Activated T-cell treated with anti-CD3 and anti-CD28 coated beads for 48 hours (primary cell): ENCODE measurements at regions not wholly inside any gene's neighbourhood (a gene's known extent, or its start where the extent isn't known, plus 50 kb on each side); places are given as distances from the start of the nearest gene placed in this dataset.

Source experiments
- DNase-seq: peaks from one replicate; pipeline ENCODE4 v3.0.0-alpha.2; 2020; ENCODE audit warnings: low read depth

DNA sequence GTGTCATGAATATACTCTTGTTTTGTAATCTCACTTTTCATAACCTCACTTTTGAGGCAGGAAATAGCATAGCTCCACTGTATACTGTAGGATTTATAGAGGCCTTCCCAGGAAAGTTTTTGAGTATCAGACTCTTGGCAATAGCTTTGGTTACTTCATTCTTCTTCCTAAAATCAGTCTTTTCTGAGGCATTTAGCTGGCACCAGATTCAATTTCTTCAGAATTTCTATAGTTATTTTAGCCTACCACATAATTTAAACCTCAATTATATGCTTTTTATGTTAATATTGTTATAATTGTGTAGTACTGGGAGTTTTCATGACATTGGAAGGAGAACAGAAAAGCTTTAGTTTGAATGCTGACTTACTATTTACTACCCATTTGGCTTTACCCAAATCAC is 322.3 kb upstream of the FAR2 start:
- DNase-seq = no peak

DNA sequence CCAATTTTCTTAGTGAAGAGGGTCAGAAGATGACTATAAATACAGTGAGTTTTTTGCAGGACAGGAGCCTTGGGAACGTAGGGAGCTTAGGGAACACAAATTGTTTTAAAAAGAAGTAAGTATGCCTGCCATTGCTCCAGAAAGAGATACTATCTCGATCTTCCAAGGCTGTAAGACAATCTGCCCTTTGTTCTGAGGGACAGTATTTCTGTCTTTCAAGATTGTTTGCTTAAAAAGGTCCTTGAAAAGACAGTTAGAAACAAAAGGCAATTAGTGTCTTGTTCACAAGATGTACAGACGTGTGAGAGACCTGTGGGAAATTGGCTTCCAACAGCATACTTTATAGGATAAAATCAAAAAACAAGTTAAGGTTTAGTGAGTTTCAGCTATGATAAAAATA is 321.2 kb upstream of the FAR2 start:
- DNase-seq = no peak

DNA sequence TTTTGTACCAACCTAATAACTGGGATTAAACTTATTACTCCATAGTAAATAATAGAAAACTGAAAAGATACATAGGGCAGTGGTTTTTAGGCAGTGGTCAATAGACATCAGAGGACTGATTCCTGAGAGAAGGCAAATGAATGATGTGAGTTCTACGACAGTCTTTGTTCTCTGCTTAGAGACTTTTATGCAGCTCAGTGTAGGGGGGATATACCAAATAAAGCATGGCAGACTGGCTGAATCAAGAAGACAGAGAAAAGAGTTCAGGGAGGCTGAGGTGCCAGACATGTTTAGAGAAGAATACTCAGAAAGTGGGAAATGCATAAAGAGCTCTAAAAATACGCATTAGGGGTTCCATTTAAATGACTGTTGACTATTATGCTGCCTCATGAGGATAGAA is 320.8 kb upstream of the FAR2 start:
- no peak for DNase-seq

DNA sequence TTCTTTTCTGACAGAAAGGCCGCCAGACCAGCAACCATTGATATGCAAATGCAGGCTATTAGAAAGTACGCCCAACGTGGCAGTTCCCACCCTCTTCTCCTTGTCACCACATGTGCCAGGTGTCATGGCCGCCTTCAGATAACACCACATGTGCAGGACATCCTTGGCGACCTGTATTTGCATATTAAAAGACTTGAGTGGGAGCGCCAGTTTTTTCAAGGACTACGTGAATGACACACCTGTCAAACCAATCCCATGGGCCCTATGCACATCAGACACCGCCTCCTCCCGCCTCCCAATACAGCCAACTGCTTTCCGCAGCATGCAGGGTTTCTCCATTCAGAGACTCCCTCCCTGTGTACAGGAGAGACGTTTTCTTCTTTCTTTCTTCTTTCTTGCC is 318.6 kb upstream of the FAR2 start:
- no peak for DNase-seq

DNA sequence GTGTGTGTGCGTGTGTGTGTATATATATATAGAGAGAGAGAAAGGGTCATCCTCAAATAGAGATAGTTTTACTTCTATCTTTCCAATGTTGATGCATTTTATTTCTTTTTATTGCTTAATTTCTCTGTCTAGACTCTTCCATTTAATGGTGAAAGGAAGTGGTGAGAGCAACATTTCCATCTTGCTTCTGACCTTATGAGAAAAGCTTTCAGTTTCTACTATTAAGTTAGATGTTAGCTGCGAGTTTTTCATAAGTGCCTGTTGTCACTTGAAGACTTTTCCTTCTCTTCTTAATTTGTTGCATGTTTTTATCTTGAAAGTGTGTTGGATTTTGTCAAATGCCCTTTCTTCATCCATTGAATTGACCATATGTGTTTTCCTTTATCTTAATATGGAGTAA is 304.4 kb upstream of the FAR2 start:
- no peak for DNase-seq

DNA sequence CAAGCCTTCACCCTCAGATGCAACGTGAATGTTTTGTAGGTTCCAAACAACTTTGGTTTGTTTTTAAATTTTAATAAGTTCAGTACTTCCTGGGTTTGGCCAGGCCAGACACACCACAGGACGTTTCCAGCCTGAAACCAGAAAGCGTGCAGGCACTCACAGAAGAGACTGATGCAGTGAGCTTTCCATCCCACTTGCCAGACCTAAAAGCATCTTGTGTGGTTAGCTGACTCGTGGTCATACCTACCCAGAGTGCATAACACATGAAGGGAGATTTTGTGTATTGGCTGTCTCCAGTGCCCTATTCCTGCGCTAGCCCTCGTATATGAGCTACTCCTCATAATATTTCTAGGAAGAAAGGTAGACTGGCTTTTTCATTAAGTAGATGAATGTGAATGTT is 297.3 kb upstream of the FAR2 start:
- DNase-seq = no peak

DNA sequence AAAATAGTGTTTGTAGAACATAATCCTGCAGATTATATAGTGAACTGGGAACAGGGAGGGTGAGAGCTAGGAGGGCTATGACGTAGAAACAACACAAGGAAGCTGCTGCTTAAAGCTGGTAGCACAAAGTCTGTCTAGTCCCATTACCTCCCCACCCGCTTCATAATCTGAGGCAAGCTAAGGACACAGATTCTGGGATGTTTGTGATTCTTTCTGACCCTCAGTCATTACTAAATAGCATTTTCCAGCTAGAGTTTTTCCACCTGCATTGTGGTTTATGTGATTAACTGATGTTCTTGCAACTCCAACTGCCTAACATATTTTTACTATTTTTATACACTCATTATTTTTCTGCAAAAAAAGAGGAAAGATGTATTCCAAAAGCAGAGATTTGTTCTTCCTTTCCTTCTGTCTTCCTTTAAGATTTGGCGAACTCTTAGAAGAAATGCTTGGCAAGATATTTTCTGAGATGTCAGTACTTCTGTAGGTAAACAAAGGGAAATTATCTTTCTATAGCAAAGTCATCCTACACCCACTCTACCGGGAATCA is 293.2 kb upstream of the FAR2 start:
- no peak for DNase-seq

DNA sequence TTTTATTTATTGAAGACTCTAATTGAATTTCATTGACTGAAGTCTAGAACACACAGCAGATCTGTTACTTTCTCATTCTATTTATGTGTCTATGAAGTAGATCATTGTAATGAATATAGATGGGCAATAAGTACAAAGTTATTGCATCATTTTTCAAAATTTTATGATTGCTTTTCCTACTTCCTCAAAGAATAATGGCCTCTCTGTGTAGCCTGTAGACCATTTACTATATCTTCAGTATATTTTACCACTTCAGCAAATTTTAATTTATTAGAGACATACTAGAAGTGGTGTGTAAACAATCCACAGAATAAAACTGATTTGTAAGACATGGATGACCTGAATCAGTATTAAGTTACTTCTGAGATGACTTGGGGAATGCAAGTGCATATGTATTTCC is 291.7 kb upstream of the FAR2 start:
- DNase-seq = no peak

DNA sequence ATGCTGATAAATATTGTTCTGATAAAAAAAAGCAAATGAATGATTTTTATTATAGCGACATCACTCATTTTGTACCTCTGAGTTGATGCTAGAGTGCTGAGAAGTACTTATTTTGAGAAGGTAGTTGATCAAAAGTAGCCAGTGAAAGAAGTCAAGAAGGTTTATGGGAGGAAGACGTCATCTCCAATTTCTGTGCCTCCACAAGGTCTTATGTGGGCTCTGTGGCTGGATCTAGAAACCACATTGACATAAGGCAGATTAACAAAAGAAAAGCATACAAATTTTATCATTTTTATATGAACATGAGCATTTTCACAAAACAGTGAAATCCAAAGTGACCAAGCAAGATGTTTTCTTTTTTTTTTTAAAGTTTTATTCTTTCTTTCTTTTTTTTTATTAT is 289.5 kb upstream of the FAR2 start:
- no peak for DNase-seq

DNA sequence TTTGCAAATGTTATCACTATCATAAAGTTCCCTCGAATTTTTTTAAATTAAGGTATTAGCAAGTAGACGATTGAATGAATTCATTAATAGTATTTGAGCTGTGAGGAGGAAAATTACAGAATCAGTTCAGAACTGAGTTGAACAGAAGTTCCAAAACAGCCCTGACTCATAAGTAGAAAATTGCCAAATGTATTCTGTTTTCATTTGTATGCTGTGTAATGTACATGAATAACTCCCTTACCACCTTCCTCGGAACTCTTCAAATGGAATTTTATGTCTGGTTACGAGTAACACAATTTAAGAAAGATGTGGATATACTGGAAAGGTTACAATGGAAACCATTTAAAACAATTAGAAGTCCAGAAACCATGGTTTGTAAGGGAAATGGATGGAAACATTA is 283.3 kb upstream of the FAR2 start:
- no peak for DNase-seq

DNA sequence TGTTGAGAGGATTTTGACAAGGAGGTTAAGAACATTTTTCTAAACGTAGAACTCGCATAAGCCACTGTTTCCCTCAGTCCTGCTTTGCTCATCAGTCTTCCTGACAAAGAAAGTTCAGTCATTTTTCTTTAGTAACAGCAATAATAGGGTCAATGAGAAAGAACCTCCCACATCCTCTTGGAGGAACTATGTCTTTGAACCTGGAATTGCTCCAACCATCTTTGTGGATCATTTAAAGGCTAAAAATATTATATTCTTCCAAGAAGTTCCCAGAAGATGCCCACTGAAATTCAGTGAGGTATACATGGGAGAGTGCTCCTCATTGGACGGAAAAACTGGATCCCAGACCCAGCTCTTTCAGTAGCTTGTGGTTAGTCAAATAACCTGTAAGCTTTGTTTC is 282.8 kb upstream of the FAR2 start:
- no peak for DNase-seq

DNA sequence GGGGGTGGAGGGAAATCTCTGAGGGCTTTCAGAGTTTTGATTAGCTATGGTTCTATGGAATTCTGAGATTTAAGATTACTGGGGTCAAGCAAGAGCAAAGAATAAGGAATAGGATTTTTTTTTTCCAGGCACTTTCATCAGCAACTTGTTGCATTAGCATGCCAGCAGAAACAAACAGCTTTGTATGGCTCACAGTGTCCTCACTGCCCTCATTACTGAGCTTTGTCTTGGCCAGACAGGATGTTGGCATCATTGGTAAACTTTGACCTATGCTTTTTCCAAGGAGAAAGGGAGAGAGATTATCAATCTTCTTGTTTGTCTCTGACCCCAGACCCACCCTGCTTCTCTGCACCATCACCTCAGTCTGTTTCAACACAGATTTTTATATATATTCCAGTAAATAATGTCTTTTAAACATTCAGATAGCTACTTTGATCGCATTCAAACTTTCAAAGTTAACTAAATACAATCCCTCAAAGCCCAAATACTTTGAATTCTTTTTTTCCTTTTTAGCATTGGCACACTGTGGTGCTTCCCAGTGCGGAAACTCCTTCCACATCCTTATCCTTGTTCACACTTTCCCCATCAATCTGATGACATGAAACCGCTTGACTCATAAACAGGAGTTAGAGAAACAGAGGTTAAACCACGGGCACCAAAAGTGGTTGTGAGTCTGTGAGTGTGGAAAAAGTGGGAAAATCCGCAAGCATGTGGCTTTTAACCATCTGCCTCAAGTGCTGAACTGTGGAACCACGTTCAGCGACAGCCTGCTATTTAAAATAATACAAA is 282.2 kb upstream of the FAR2 start:
- DNase-seq = no peak

DNA sequence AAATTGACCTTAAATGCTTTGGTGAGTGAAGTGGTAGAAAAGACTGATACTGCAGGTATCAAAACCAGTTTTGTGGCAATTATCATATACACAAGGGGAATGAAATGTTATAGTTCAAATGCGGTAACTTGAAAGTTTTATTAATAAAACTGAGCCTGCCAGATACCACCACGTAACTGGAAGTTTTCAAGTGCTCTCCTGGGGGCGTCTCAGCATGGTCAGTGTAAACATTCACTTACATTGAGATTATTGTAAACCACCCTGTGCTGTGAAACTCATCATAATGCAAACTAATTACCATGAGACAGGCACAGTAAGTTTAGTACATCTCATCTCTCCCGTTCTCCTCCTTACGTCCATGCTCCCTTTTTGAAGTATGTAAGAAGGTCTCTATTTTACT is 280.7 kb upstream of the FAR2 start:
- DNase-seq = no peak

DNA sequence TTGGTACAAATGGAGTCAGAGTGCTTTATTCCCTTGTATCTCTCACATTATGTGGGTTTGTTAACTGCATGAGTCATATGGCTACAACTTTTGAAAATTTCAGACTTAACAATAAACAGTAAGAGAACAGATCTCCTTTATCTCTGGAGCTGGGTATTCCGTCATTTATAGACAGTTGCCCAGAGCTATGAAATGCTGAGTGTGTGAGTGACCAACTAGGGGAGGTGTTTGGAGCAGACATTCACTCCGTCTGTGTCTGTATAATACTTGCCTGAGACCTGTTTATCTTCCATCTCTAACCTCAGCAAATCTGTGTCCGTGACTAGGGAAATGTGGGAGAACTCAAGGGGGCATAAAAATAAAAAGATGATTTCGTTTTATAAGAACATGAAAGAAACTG is 279.9 kb upstream of the FAR2 start:
- no peak for DNase-seq

DNA sequence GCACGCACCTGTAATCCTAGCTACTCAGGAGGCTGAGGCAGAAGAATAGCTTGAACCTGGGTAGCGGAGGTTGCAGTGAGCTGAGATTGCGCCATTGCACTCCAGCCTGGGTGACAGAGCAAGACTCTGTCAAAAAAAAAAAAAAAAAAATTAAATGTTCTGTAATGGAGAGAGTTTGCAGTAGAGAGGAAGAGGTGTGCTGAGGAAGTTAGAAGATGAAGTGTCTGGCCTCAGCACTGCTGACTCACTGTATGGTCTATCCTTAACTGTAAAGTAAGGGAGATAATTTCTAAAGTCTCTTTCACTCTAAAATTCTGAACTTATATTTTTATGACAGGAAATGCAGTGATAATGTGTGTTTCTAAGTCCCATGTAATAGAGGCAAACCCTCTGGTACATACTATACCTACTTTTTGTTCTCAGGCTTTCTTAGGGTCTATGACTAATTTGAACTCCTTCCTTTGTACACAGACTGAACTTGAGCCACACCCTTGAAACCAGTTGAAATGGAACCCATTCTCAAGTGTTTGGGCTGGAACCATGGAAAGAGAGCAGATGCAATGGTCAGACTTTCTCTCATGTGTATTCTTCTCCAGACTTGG is 278.1 kb upstream of the FAR2 start:
- DNase-seq = no peak

DNA sequence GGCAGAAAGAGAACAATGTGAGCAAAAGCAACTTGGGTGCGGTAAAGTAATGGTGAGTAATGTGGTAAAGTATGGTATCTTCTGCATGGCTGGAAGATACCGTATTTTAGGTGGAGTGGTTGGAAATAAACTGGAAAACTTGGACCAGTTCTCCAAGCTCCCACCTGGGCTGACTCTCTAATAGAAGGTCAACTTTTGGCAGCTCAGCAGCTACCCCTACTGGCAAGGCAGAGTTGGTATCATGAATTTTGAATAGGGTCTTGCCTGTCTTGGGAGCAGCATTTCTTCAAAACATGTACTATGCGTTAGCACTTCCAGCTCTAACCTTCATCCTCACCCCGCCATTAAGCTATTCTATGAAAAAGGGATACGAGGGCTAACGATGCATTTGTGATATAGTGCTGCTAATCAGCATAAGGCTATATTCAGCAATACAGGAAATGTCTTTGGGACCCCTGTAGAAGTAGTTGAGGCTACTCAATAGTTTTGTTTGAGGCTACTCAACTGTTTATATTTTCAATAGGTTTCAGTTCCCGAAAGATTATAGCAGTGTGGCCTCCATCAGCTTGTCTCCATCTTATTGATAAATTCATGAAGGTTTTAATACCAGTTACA is 276.3 kb upstream of the FAR2 start:
- peak; percentile 5 for DNase-seq

DNA sequence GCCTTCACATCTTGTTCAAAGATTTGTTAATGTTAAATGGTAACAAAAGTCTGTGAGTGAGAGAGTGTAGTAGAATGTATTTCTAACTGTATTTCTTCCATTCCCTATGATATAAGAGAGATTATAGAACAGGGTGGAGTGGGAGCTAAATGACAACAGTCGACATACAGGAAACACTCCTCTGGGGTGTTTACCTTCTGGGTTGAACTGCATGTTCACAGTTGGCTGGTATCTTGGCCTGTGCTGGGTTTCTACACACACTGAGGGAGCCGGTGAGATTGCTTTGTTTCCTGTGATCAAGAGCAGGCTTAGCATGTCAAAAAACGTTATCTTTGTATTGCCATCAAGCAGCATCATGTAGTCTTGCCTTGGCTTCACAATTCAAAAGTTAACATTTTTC is 274.3 kb upstream of the FAR2 start:
- no peak for DNase-seq

DNA sequence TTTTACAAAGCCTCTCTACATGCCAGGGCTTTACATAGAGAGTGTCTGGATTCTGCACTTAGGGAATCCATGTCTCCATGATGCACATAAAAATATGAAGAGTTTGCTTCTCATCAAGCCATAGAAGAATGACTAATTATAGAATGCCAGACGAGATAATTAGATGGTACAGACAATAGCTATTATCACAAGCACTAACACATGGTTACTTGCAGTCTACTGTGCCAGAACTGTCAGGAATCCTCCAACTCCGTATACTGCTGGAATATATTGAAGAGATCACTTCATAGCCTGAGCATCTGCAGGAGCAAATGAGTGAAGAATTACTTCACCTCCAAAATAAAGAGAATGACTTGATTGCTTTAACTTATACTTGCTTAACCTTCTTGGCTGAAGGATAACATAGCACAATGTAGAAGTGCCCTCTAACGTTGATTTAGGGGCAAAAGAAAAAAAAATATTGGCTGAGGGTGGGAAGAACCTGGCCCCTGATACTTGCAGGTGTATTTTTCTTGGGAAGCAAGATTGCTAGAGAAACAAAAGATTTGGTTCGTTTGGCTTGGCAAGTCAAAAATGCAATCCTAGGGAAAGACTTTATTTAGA is 272.8 kb upstream of the FAR2 start:
- no peak for DNase-seq

DNA sequence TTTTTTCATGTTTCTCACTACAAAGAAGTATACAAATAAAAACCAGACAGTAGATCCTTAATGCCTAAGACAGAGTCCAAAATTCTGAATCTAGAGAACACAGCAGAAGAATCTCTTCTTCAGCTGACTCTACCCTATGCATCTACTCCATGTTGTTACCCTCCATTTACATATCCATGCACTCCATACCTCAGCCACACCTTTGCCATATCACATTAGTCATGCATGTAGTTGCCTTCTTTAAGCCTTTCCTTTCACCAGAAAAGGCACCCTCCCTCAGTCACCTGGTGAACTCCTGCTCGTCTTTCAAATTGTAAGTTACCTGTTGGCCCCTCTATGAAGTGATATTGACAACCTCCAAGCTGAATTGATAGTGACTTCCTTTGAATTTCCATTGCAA is 271.2 kb upstream of the FAR2 start:
- no peak for DNase-seq

DNA sequence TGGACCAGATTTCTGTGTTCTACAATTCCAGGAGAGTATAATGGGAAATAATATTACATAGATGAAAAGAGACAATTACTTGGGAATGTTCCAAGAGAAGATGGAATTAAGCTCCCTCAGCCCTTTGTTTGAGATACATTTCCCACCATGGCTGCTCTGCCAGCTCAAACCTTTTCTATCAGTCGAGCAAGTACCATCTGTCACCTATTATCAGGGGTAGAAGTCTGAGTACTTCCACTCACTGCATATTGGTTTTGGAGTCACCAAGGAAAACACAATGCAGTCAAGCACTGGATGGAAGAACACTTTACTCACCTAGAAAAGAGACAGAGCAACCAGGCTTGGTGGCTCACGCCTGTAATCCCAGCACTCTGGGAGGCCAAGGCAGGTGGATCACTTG is 270.4 kb upstream of the FAR2 start:
- no peak for DNase-seq

DNA sequence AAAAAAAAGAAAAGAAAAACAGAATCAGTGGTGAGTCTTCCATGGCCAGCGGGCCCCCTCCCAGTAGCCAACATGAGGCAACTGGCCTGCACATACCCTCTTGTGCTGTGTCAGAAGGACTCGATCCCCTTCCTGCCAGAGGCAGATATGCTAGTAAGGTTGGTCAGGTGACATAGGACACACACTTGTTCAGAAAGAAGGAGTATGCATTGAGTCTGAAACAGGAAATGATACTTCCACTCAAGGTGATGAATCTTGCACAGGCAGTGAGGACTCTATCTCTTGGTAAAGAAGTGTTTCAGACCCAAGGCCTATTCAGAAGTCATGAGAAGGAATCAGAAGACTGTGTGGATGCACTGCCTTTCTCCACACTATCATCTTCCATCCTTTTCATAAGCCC is 269.7 kb upstream of the FAR2 start:
- DNase-seq = no peak

DNA sequence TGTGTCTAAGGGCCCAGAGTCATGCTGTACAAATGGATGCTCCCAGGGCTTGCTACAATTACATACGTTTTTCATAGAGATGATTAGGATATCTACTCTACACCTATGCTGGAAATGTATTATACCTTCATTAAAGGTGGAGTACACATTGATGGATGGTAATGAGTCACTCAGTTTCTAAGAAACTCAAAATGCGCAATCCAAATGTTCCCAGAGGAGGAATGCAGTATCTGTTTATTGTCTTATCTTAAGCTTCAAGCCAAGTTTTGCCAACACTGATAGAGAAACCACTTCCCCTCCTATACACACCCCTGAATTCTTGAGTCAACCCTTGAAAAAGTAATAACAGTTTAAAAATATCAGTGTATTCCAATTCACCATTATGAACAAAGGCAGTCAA is 266.6 kb upstream of the FAR2 start:
- no peak for DNase-seq

DNA sequence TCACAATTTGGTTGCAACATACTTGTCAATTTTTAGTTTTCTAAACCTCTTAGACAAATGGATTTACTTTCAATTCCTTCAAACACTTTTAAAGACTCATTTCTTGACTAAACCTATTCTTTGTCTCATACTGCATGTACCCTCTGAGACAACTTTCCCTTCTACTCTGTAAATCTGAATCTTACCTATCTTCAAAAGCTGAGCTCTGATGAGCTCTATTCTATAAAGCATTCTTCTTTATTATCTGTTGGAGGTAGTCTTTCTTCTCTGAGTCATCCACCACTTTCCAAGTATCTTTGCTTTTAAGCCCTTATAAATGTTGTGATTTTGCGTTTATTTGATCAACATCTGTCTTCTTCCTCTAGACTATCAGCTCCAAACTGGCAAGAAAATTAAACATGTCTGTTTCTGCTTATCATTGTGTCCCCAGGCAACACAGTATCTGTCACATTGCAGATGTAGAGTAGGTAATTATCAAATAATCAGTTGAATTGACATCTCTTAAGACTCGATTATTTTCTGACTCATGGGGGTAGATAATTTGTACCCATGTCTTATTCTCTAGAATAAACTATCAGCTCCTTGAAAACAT is 265.6 kb upstream of the FAR2 start:
- no peak for DNase-seq
